LHCN-M2 (cell line): ENCODE measurements at regions not wholly inside any gene's neighbourhood (a gene's known extent, or its start where the extent isn't known, plus 50 kb on each side); places are given as distances from the start of the nearest gene placed in this dataset.

Source experiments
- DNase-seq: peaks from one replicate; pipeline ENCODE4 v3.0.0-alpha.2; 2012; ENCODE audit warnings: low read depth

GRCh38 chr6:25038300-25038699, 102.5 kb upstream of the RIPOR2 start:
- DNase-seq: no peak

- no peak for DNase-seq
These were observed 103.2 kb upstream of the RIPOR2 start for GRCh38 chr6:25038999-25039398.

GRCh38 chr6:25041485-25042035, 105.8 kb upstream of the RIPOR2 start:
- no peak for DNase-seq

- no peak for DNase-seq
These were observed 106.3 kb upstream of the RIPOR2 start for GRCh38 chr6:25042036-25042521.

GRCh38 chr6:25042536-25042935, 106.8 kb upstream of the RIPOR2 start:
- DNase-seq: no peak

- DNase-seq: no peak
These were observed 107.4 kb upstream of the RIPOR2 start for GRCh38 chr6:25042984-25043725.

- DNase-seq: no peak
These were observed 108.1 kb upstream of the RIPOR2 start for GRCh38 chr6:25043892-25044291.

GRCh38 chr6:25046942-25047341, 111.2 kb upstream of the RIPOR2 start:
- no peak for DNase-seq

GRCh38 chr6:25050356-25050755, 114.6 kb upstream of the RIPOR2 start:
- peak; percentile 72 for DNase-seq

GRCh38 chr6:25051083-25051482, 115.3 kb upstream of the RIPOR2 start:
- DNase-seq: no peak

- no peak for DNase-seq
These were observed 116.4 kb upstream of the RIPOR2 start for GRCh38 chr6:25052181-25052580.

- peak; percentile 34 for DNase-seq
These were observed 118.2 kb upstream of the RIPOR2 start for GRCh38 chr6:25053875-25054371.

GRCh38 chr6:25054469-25054868, 118.7 kb upstream of the RIPOR2 start:
- peak; percentile 61 for DNase-seq

GRCh38 chr6:25056130-25056529, 120.4 kb upstream of the RIPOR2 start:
- DNase-seq: no peak

GRCh38 chr6:25057111-25057905, 121.5 kb upstream of the RIPOR2 start:
- no peak for DNase-seq

- no peak for DNase-seq
These were observed 122.7 kb upstream of the RIPOR2 start for GRCh38 chr6:25058441-25058840.

- no peak for DNase-seq
These were observed 123.2 kb upstream of the RIPOR2 start for GRCh38 chr6:25058941-25059340.

- no peak for DNase-seq
These were observed 124.8 kb upstream of the RIPOR2 start for GRCh38 chr6:25060522-25060921.

- peak; percentile 52 for DNase-seq
These were observed 125.7 kb upstream of the RIPOR2 start for GRCh38 chr6:25061289-25061936.

GRCh38 chr6:25062070-25062811, 126.5 kb upstream of the RIPOR2 start:
- DNase-seq: no peak

- DNase-seq: peak; percentile 20
These were observed 128.2 kb upstream of the RIPOR2 start for GRCh38 chr6:25064006-25064405.
